Anterior cingulate cortex (tissue), 58 donors: ENCODE measurements at regions not wholly inside any gene's neighbourhood (a gene's known extent, or its start where the extent isn't known, plus 50 kb on each side); places are given as distances from the start of the nearest gene placed in this dataset.
"Not testable (repeated sequence)": the region's sequence is repeated elsewhere in the genome, so short reads cannot be mapped to it uniquely, and the experiment has no call there.

Experiments
- DNase-seq, 58 donors: peaks; one replicate each; lab custom pipeline; 2025; lab: John Stamatoyannopoulos, UW

DNA sequence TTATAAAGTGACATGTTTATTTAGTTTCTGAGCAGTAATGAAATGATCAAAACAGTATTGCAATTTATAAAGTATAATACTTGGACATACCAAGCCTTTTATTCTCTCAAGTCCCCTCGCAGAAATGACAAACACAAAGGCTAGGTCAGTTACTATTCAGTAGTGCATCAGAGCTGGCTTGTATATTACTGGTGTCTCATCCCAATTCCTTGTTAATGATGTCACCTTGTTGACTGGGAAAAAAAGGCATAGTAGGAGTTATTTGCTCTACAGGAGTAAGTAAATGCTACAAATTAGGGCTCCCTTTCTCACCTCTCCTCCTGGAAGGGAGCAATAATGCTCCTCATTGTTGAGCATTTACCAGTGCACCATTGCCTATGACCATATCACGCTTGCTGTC, 317.6 kb downstream of the CHL1 start:
- no peak for DNase-seq

- DNase-seq, result no peak
Observed at GRCh38 chr3:519026-519425, 322.5 kb downstream of the CHL1 start.

DNA sequence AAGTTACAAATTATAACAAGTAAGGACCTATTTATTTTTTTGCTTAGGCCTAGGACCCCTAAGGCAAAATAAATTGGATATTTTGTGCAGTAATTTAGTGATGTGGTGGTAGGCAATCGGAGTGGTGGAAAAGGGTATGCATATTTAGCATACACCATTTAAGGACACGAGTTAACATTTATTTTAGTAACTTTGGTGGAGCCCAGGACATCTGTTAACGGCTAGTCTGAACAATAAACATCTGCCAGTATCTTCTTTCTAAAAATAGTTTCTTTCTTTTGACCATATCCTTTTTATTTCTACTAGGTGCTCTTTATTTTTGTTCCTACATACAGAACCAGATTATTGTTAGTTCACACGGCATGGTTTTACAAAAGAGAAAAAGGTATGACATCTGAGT, 326.3 kb downstream of the CHL1 start:
- DNase-seq, result no peak

GRCh38 chr3:525415-525814, 328.9 kb downstream of the CHL1 start:
- no peak for DNase-seq

DNA sequence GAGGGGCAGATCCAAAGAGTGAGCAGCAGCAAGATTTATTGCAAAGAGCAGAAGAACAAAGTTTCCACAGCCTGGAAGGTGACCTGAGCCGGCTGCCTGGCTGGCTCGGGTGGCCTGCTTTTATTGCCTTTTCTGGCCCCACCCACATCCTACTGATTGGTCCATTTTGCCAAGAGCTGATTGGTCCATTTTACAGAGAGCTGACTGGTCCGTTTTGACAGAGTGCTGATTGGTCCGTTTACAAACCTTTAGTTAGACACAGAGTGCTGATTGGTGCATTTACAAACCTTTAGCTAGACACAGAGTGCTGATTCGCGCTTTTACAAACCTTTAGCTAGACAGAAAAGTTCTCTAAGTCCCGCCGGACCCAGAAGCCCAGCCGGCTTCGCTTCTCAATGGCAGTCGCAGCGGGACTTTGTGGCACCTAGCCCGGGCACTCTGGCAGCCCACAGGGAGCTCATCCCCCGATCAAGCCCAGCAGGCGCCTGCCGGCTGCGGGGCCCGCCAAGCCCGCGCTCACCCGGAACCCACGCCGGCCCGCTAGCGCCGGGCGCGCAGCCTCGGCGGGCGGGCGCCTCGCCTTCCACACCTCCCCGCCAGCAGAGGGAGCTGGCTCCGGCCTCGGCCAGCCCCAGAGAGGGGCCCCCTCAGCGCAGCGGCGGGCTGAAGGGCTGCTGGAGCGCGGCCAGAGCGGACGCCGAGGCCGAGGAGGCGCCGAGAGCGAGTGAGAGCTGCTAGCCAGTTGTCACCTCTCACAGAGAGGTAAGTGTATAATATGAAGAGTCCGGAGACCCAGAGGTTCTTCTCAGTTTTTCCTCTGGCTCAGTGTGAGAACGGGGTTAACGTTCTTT, 339.2 kb downstream of the CHL1 start:
- peak in 17 of 58 donors; percentile 1 to 28 (median 6) for DNase-seq

DNA sequence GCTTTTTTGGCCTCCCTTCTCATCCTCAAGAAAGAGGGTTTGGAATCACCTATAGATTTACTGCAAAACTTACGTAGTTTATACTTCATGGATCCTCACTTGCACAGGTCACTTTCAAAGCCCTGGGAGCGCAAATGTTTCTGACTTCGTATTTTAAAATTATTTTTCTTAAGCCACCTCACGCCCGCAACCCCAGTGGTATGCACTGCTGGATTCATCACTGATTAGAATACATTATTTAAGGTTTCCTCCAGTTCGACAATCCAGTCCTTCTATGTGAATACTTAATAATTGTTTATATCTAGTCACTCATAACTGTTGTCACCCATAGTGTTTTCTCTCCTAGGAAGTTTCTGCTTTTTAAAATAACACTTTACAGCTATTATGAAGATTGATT, 339.9 kb downstream of the CHL1 start:
- DNase-seq, result no peak

- no peak for DNase-seq
Observed at GRCh38 chr3:541062-541801, 344.7 kb downstream of the CHL1 start.

- no peak for DNase-seq
Observed at GRCh38 chr3:542021-542420, 345.5 kb downstream of the CHL1 start.

DNA sequence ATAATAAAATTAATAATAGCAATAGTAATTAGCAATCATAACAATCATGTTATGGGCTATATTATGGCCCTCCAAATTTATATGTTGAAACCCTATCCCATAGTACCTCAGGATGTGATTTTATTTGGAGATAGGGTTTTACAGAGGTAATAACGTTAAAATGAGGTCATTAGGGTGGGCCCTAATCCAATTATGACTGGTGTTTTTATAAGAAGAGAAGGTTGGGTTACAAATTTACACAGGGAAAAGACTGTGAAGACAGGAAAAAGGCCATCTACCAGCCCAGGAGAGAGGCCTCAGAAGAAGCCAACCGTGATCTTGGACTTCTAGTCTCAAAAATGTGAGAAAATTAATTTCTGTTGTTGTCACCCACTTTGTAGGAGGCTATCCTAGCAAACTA, 353.1 kb downstream of the CHL1 start:
- DNase-seq, result no peak

DNA sequence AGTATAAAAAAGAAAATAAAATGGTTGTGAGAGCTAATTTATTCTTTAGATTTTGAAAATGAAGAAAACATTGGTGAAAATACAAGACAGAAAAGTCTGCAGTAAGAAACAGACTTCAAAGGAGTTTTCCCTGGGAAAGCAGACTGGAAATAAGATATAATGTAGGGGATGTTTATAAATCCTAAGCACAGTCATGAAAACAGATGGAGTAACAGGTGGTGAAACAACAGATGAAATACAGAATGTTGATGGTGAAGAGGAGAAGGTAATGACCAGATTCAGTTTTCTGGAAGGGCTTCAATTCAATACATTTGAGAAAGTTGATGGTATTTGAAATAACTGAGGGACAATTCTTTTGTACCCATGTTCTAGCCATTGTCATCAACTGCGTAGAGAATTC, 353.9 kb downstream of the CHL1 start:
- no peak for DNase-seq

- DNase-seq, result no peak
Observed at GRCh38 chr3:557972-558371, 361.4 kb downstream of the CHL1 start.

GRCh38 chr3:567488-568185, 371.1 kb downstream of the CHL1 start:
- no peak for DNase-seq

DNA sequence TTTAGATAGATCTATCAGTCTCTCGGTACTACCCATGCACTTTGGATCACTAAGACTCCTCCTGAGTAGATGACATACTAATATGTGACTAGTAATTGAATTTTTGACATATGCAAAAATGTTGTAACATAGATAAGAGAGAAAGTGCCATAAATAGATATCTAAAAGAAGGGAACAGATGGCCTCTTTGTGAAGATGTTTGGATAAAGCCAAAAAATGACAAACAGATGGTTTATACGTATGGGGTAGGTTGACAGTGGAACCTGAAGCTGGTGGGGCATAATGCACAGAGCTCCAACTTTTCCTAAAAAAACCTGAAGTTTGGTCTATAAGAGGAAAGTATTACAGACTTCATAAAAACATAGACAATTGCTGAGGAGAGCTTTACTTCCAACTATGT, 383.0 kb downstream of the CHL1 start:
- DNase-seq, result not testable (repeated sequence)

GRCh38 chr3:589066-589465, 392.5 kb downstream of the CHL1 start:
- DNase-seq, result not testable (repeated sequence)

GRCh38 chr3:597304-597703, 400.7 kb downstream of the CHL1 start:
- DNase-seq, result not testable (repeated sequence)

DNA sequence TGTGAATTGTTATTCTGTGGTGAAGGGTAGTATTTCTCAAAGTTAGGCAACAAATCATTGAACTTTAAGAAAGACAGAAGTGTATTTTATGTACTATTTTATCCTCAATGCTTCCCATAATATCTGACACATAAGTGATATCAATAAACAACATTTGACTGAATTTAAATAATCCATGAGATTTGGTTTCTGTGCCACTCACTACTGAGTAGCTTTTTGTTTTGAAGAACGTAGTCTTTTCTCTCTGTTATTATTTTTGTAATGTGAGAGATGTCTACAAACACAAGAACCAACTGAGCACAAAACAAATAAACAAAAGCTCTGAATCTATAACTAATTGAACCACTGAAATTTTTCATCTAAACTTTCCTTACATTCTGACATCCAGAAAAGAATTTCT, 401.2 kb downstream of the CHL1 start:
- not testable (repeated sequence) for DNase-seq

- DNase-seq, result not testable (repeated sequence)
Observed at GRCh38 chr3:607480-607879, 410.9 kb downstream of the CHL1 start.

DNA sequence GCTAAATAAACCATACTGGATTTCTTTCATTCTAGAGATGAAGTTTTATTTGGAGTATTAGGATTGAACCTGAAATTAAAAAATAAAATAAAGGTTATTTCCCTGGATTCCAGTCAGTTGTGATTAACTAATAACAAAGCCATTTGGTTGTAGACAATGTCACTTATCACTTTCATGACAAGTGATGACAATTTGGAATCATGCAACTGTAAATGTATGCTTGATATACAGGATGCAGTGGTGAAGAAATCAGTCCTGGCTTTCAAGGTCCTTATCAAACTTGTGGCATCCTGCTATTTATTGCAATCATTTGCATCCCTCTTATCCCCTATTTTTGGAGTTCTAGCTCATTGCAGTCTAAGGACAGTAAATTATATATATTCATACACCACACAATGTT, 425.2 kb downstream of the CHL1 start:
- no peak for DNase-seq

GRCh38 chr3:622314-622713, 425.8 kb downstream of the CHL1 start:
- DNase-seq, result no peak

- DNase-seq, result no peak
Observed at GRCh38 chr3:623914-624545, 427.5 kb downstream of the CHL1 start.
